ENCODE measurements at regions not wholly inside any gene's neighbourhood (a gene's known extent, or its start where the extent isn't known, plus 50 kb on each side); places are given as distances from the start of the nearest gene placed in this dataset.

DNA sequence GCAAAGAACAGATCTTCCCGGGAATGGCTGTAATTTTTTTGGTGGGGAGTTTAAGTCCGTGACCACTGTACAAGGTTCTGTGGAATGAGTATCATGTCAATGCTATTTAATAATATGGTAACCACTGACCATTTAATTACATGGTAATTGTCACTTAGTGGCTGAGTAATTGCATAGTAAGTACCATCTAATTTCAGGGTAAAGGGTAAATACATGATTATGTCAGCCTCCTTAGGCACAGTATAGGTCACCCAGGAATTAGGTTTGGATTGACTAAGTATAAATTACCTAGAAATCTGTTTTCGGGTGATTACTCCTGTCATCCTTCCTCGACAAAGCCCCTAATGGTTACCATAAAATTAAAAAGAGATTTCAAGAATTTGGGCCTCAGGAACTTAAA, 120.1 kb upstream of the AGBL1 start:
- TF ChIP-seq, protein P1, sequence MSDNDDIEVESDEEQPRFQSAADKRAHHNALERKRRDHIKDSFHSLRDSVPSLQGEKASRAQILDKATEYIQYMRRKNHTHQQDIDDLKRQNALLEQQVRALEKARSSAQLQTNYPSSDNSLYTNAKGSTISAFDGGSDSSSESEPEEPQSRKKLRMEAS (IDR thresholded peaks at IDR 0.05), result no peak
- no peak for TF ChIP-seq FOXM1 (IDR thresholded peaks at IDR 0.05; ENCODE audit: borderline replicate concordance, low read depth)
- no peak for TF ChIP-seq TAF1 (IDR thresholded peaks at IDR 0.05; ENCODE audit: low read depth)
- TF ChIP-seq, protein P2, sequence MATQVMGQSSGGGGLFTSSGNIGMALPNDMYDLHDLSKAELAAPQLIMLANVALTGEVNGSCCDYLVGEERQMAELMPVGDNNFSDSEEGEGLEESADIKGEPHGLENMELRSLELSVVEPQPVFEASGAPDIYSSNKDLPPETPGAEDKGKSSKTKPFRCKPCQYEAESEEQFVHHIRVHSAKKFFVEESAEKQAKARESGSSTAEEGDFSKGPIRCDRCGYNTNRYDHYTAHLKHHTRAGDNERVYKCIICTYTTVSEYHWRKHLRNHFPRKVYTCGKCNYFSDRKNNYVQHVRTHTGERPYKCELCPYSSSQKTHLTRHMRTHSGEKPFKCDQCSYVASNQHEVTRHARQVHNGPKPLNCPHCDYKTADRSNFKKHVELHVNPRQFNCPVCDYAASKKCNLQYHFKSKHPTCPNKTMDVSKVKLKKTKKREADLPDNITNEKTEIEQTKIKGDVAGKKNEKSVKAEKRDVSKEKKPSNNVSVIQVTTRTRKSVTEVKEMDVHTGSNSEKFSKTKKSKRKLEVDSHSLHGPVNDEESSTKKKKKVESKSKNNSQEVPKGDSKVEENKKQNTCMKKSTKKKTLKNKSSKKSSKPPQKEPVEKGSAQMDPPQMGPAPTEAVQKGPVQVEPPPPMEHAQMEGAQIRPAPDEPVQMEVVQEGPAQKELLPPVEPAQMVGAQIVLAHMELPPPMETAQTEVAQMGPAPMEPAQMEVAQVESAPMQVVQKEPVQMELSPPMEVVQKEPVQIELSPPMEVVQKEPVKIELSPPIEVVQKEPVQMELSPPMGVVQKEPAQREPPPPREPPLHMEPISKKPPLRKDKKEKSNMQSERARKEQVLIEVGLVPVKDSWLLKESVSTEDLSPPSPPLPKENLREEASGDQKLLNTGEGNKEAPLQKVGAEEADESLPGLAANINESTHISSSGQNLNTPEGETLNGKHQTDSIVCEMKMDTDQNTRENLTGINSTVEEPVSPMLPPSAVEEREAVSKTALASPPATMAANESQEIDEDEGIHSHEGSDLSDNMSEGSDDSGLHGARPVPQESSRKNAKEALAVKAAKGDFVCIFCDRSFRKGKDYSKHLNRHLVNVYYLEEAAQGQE (IDR thresholded peaks at IDR 0.05; ENCODE audit: low read depth), result no peak
- no peak for TF ChIP-seq YY1 (IDR thresholded peaks at IDR 0.05; ENCODE audit: low read depth)
- TF ChIP-seq ZBTB7A (IDR thresholded peaks at IDR 0.05; ENCODE audit: low read depth), result no peak
- no peak for TF ChIP-seq TCF12 (IDR thresholded peaks at IDR 0.05; ENCODE audit: low read depth)
- TF ChIP-seq, protein P3, sequence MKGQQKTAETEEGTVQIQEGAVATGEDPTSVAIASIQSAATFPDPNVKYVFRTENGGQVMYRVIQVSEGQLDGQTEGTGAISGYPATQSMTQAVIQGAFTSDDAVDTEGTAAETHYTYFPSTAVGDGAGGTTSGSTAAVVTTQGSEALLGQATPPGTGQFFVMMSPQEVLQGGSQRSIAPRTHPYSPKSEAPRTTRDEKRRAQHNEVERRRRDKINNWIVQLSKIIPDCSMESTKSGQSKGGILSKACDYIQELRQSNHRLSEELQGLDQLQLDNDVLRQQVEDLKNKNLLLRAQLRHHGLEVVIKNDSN (IDR thresholded peaks at IDR 0.05), result no peak
- TF ChIP-seq CEBPB (IDR thresholded peaks at IDR 0.05), result no peak
- no peak for TF ChIP-seq EGR1 (IDR thresholded peaks at IDR 0.05)
- TF ChIP-seq TEAD4 (IDR thresholded peaks at IDR 0.05), result no peak
- no peak for TF ChIP-seq EP300 (IDR thresholded peaks at IDR 0.05; ENCODE audit: borderline replicate concordance)
- no peak for TF ChIP-seq NFIC (IDR thresholded peaks at IDR 0.05)

DNA sequence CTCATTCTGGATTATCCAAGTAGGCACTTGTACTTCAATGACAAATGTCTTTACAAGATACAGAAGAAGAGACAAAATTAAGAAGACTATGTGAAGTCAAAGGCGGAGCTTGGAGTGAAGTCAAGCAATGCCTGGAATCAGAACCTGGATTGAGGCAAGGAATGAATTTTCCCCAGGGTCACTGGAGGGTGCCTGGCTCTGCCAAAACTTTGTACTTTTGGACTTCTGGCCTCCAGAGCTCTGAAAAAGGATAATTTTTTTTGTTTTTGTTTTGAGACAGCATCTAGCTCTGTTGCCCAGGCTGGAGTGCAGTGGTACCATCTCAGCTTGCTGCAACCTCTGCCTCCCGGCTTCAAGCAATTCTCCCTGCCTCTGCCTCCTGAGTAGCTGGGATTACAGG, 119.3 kb upstream of the AGBL1 start:
- TF ChIP-seq, protein P1 (IDR thresholded peaks at IDR 0.05), result no peak
- TF ChIP-seq EP300 (IDR thresholded peaks at IDR 0.05; ENCODE audit: borderline replicate concordance), result no peak
- TF ChIP-seq TAF1 (IDR thresholded peaks at IDR 0.05; ENCODE audit: low read depth), result no peak
- TF ChIP-seq EGR1 (IDR thresholded peaks at IDR 0.05), result no peak
- TF ChIP-seq, protein P2 (IDR thresholded peaks at IDR 0.05; ENCODE audit: low read depth), result no peak
- TF ChIP-seq TEAD4 (IDR thresholded peaks at IDR 0.05), result no peak
- TF ChIP-seq ZBTB7A (IDR thresholded peaks at IDR 0.05; ENCODE audit: low read depth), result no peak
- no peak for TF ChIP-seq RAD21 (IDR thresholded peaks at IDR 0.05; ENCODE audit: low read depth)
- no peak for TF ChIP-seq TCF12 (IDR thresholded peaks at IDR 0.05; ENCODE audit: low read depth)
- no peak for TF ChIP-seq NFIC (IDR thresholded peaks at IDR 0.05)
- TF ChIP-seq YY1 (IDR thresholded peaks at IDR 0.05; ENCODE audit: low read depth), result no peak
- TF ChIP-seq CEBPB (IDR thresholded peaks at IDR 0.05), result no peak
- TF ChIP-seq, protein P3 (IDR thresholded peaks at IDR 0.05), result no peak
- no peak for TF ChIP-seq FOXM1 (IDR thresholded peaks at IDR 0.05; ENCODE audit: borderline replicate concordance, low read depth)
- no peak for TF ChIP-seq CREB1 (IDR thresholded peaks at IDR 0.05; ENCODE audit: low read depth)

DNA sequence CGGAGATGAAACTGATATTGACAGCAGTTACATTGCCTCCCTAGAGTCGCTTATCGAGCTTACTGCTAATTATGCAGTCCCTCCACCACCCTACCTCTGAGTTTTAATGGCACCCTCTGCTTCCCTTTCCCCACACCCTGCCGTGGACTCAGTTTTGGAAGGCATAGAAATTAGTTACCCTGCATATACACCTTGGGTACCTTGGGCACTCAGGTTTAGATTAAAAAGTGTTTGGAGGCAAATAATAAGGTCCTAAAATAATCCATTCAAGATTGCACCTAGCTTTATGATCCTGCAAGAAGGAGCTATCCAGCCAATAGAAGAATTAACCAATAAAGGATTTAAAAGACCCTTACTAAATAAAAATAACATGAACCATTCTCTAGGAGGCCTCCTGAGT, 117.8 kb upstream of the AGBL1 start:
- TF ChIP-seq TEAD4 (IDR thresholded peaks at IDR 0.05) (no peak), EP300 (IDR thresholded peaks at IDR 0.05; ENCODE audit: borderline replicate concordance) (no peak), NFIC (IDR thresholded peaks at IDR 0.05) (no peak), FOXM1 (IDR thresholded peaks at IDR 0.05; ENCODE audit: borderline replicate concordance, low read depth) (no peak), TCF12 (IDR thresholded peaks at IDR 0.05; ENCODE audit: low read depth) (no peak), RAD21 (IDR thresholded peaks at IDR 0.05; ENCODE audit: low read depth) (no peak), ZBTB7A (IDR thresholded peaks at IDR 0.05; ENCODE audit: low read depth) (no peak), EGR1 (IDR thresholded peaks at IDR 0.05) (no peak), TAF1 (IDR thresholded peaks at IDR 0.05; ENCODE audit: low read depth) (no peak), CREB1 (IDR thresholded peaks at IDR 0.05; ENCODE audit: low read depth) (no peak), YY1 (IDR thresholded peaks at IDR 0.05; ENCODE audit: low read depth) (no peak)
- TF ChIP-seq, protein P3 (IDR thresholded peaks at IDR 0.05), result no peak
- TF ChIP-seq, protein P1 (IDR thresholded peaks at IDR 0.05), result no peak
- TF ChIP-seq, protein P2 (IDR thresholded peaks at IDR 0.05; ENCODE audit: low read depth), result no peak

All from Ishikawa (cell line).